AG04449 (cell line): ENCODE measurements at regions not wholly inside any gene's neighbourhood (a gene's known extent, or its start where the extent isn't known, plus 50 kb on each side); places are given as distances from the start of the nearest gene placed in this dataset.

Experiments
- CTCF ChIA-PET: fragments of 350-600 bp; formaldehyde crosslinking; extraction: SDS; loops from one replicate; lab custom pipeline; 2021; ENCODE audit warnings: antibody characterized with exemption; lab: Yijun Ruan, JAX
- POLR2A ChIA-PET: fragments of 400-600, 350-600 bp; formaldehyde crosslinking; extraction: SDS; loops from one replicate; lab custom pipeline; 2020; ENCODE audit warnings: antibody characterized with exemption, inconsistent platforms; lab: Yijun Ruan, JAX
- DNase-seq: peaks from one replicate; pipeline ENCODE4 v3.0.0-alpha.2; 2010; ENCODE audit warnings: low read depth, low spot score
- H3K4me3 ChIP-seq: 2 replicates; pipeline ENCODE4 v1.5.1; 2011; ENCODE audit warnings: low read depth, mild to moderate bottlenecking, control low read depth, low read length
- TF ChIP-seq, protein P1 (sequence below): IDR thresholded peaks from one replicate; pipeline ENCODE4 v1.5.1; 2011; ENCODE audit warnings: mild to moderate bottlenecking, moderate library complexity, low read length, control low read depth, inconsistent platforms; ENCODE audit not compliant: insufficient read depth; ENCODE audit errors: missing control alignments

DNA sequence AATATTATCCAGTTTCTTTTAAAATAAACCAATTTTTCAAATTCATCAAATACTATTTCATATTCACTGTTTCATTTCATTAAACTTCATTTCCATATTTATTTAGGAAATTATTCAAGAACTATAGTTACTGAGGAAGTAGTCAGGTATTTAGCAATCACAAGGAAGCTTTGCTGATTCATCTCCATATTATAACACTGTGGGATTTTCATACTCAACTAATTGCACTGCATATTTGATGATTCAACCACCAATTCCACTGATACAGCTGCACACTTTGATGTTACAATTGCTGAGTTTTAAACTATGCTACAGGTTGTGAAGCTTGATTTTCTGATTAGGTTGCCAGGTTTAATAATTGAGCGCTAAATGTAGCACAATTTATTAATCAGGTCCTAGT is 556.8 kb upstream of the SLITRK1 start:
- no peak for DNase-seq
- TF ChIP-seq, protein P1, sequence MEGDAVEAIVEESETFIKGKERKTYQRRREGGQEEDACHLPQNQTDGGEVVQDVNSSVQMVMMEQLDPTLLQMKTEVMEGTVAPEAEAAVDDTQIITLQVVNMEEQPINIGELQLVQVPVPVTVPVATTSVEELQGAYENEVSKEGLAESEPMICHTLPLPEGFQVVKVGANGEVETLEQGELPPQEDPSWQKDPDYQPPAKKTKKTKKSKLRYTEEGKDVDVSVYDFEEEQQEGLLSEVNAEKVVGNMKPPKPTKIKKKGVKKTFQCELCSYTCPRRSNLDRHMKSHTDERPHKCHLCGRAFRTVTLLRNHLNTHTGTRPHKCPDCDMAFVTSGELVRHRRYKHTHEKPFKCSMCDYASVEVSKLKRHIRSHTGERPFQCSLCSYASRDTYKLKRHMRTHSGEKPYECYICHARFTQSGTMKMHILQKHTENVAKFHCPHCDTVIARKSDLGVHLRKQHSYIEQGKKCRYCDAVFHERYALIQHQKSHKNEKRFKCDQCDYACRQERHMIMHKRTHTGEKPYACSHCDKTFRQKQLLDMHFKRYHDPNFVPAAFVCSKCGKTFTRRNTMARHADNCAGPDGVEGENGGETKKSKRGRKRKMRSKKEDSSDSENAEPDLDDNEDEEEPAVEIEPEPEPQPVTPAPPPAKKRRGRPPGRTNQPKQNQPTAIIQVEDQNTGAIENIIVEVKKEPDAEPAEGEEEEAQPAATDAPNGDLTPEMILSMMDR = no peak
- no peak overlapping the region for H3K4me3 ChIP-seq
- CTCF ChIA-PET = no interaction called here
- POLR2A ChIA-PET = no interaction called here

DNA sequence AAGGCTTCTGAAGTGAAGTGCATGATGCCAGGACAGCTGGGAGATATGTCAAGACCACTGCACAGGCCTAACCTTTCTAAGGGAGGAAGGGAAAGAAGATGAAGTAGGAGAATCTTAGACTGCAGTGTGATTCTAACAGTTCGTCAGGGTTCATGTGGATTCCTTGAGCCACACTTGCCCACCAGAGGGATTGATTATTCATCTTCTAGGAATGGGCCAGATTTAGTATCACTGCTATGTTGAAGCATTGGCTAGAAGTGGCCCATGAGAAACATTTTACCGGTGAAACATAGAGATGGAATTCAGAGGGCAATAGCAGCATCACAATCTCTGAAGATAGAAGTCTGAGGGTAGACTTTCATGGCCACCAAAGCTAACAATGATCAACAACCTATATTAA is 550.8 kb upstream of the SLITRK1 start:
- TF ChIP-seq, protein P1 = peak; percentile 6
- DNase-seq = peak; percentile 80
- ChIA-PET CTCF (no interaction called here), POLR2A (interaction anchor here (1.0 kb wide), 1 partner anchor 12 kb away, joined by 3 read pairs; no protein-coding TSS in a partner anchor)
- no peak overlapping the region for H3K4me3 ChIP-seq

DNA sequence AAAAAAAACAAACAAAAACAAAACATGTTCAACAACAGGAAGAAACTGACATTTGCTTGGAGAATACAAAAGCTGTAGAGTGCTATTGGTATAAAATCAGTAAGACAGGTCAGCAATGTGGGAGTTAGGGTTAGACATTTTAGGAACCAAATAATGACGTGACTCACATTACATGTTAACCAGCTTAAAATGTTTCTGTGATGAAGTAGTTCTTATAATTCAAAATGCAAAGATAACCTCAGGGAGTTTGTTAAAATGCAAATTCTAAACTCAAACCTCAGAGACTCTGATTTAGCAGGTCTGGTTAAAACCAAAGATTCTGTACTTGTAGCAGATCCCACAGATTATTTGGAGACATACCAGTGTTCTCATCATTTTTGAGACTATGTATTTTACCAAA is 549.4 kb upstream of the SLITRK1 start:
- ChIA-PET POLR2A (interaction anchor here (0.6 to 0.7 kb wide), 2 partner anchors 14 to 245 kb away, joined by 3 read pairs; no protein-coding TSS in a partner anchor), CTCF (no interaction called here)
- no peak overlapping the region for H3K4me3 ChIP-seq
- TF ChIP-seq, protein P1 = no peak
- peak; percentile 51 for DNase-seq

DNA sequence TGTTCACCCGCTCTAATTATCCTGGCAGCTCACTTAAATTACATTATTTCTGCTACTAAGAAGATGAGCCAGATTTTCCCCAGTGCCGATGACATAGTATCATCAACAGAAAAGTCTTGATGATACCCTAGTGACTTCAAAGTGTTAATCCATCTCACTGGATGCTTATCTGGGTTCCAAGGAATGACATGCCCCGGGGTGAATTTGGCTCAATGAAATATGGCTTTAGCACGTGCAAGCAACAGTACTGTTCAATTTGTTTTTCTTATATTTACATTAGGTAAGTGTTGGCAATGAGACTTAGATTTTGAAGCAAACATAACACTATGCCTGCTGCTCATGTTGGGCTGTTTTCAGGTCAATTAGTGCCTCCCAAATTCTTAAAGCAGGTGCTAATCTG is 548.2 kb upstream of the SLITRK1 start:
- TF ChIP-seq, protein P1 = no peak
- POLR2A ChIA-PET = interaction anchor here (0.7 to 0.9 kb wide), 2 partner anchors 15 kb away, joined by 3 read pairs; no protein-coding TSS in a partner anchor
- CTCF ChIA-PET = no interaction called here
- no peak for DNase-seq
- H3K4me3 ChIP-seq = no peak overlapping the region

DNA sequence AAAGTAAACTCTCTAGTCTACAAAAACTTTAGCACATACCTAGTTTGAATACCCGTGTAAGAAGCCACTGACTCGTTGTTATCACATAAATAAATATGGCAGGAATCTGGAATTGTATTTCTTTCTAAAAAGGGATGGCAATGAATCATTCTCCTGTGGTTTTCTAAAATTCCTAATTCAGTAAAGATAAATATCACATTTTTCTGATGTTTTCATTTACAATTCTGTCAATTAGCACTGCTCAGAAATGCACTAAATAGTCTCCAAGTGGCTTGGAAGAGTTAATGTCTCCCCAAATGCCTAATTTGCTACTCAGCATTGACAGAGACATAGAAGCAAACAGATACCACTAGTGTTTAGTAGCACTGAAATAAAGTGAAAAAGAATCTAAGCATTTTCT is 547.7 kb upstream of the SLITRK1 start:
- CTCF ChIA-PET = no interaction called here
- peak; percentile 90 for DNase-seq
- POLR2A ChIA-PET = interaction anchor here (0.9 kb wide), 1 partner anchor 16 kb away, joined by 3 read pairs; no protein-coding TSS in a partner anchor
- TF ChIP-seq, protein P1 = no peak
- no peak overlapping the region for H3K4me3 ChIP-seq

GRCh38 chr13:84418041-84418440 is 535.8 kb upstream of the SLITRK1 start:
- POLR2A ChIA-PET = no interaction called here
- no peak for DNase-seq
- CTCF ChIA-PET = no interaction called here
- no peak overlapping the region for H3K4me3 ChIP-seq
- TF ChIP-seq, protein P1 = no peak
